ENCODE measurements at regions not wholly inside any gene's neighbourhood (a gene's known extent, or its start where the extent isn't known, plus 50 kb on each side); places are given as distances from the start of the nearest gene placed in this dataset.
"Not testable (repeated sequence)": the region's sequence is repeated elsewhere in the genome, so short reads cannot be mapped to it uniquely, and the experiment has no call there.

DNA sequence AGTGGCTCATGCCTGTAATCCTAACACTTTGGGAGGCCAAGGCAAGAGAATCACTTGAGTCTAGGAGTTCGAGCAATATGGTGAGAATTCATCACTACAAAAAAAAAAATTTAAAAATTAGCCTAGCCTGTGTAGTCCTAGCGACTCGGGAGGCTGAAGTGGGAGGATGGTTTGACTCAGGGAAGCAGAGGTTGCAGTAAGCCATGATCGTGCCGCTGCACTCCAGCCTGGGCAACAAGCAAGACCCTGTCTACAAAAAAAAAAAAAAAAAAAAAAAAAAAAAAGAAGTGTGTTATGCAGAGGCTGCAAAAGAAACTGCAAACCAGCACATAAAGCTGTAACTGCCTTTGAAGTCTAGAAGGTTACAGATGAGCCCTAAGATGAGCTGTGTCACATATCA is 116.9 kb upstream of the SLC1A3 start:
- DNase-seq = no peak

DNA sequence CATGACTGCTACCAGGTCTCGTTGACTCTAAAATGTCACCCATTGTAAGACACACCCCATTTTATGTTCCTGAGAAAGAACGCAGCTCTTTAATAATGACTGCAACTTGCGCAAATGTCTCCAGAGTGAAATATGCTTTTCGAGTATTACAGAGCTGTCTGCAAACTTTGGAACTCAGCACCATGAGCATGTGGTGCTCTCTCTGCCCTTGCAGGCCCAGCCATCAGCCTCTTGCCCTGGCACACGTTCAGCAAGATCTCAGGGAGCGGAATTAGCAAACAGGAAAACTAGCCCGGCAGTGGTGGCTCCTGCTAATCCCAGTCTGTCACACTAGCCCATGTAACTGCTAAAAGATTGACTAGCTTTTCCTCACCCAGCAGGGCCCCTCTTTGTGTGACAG is 114.5 kb upstream of the SLC1A3 start:
- DNase-seq = no peak

DNA sequence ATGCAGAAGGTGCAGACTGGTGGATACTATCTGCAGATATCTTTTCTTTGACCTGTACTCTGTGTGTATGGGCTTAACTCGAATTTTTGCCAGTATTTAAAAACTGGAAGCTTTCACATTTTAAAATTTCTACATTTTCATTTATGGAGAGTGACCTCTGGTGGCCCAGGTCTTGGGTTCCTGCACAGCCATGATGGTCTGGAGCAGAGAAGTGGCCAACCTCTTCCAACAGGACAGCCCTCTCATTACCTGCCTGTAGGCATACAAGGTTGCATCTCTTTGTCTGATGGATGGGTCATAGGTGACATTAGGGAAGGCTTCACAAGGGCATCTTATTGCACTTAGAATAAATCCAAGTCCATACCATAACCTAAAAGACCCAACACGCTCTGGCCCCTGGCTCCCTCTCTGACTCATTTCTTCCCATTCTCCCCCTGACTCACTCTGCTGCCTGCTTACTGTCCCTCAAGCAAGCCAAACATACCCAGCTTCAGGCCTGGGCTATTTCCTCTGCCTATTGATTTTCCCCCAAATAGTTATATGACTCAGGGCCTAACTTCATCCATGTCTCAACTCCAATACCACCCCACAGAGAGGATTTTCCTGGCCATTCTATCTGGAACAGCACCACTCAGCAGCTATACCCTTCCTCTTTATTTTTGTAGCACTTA is 113.3 kb upstream of the SLC1A3 start:
- no peak for DNase-seq

DNA sequence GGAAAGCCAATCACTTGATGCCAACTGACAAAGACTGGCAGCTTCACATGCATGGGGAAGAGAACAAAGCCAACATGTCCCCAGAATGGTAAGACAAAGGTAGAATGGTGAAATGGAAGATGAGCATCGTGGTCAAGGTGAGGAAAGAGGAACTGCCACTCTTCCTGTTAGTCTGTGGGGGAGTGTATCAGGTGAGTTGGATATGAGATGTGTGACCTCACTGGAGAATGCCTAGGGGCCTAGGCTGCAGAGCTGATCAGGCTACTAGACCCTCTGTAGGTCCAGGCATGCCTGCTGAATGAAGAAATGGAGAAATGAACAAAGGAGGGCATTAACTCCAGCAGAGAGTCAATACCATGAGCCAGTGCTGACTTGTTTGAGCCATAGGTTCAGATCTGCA is 112.4 kb upstream of the SLC1A3 start:
- no peak for DNase-seq

DNA sequence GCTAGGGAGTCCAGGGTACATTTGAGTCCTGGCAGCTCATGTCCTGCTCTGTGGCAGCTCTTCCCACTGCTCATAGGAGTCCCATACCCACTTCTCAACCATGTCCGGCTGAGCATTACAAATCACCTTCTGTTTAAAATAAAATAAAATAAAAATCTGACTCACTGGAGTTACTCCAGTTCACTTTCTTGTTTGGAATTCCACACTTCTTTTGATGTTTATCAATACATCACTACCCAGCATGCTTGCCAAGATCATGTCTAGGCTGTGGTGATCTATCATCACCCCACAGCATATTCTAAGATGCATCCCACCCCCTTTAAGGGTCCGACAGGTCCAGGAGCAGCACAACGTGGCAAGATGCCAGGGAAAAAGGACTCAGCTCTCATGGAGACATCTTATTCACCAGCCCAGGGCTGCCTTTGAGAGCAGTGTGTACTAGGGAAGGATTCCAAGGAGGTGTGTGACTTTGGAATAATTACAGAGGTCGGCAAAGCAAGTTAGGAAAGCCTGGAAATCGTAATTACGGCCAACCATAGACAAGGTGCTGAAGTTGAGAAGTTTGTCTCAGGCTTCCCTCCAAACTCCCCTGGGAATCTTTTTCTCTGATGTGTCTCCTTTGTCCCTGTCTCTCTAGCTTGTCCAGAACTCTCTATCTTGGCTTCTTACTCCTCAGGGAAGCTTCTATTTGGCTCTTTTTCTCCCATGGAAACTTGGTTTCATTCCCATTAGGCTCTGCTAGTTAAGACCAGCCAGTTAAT is 111.4 kb upstream of the SLC1A3 start:
- no peak for DNase-seq

DNA sequence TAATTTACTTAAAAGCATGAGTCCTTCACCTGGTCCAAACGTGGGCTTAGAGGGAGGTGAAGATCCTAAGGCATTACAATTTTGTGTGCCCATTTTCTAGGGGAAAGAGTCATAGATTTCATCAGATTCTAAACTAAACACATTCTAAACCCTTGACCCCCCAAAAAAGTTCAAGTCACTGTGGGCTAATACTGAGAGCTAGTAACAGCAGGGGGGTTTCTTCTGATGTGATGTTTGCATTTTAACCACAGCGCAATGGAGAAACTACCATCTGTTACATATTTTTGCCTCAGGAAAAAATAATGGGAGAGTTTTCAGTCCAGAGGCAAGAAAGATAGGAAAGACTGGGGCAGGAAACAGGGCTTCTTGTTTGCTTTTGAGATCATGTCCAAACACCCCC is 110.8 kb upstream of the SLC1A3 start:
- DNase-seq = no peak

DNA sequence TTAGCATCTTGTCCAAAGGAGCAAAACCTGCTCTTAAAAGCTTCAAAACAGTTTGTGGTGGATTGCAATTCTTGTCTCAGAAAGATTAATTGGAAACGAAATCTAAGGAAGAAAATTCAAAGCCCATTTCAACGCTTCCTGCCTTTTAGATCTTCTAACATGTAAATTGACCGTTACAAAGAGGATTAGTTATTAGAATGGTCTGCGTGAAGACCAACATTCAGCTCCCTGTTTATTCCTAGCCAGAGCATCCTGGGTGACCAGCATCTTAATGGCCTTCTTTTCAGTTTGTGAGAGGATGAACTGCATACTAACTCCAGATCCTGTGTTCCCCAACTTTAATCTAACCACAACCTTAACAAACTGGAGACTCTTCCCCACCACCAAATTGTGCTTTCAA is 109.9 kb upstream of the SLC1A3 start:
- no peak for DNase-seq

DNA sequence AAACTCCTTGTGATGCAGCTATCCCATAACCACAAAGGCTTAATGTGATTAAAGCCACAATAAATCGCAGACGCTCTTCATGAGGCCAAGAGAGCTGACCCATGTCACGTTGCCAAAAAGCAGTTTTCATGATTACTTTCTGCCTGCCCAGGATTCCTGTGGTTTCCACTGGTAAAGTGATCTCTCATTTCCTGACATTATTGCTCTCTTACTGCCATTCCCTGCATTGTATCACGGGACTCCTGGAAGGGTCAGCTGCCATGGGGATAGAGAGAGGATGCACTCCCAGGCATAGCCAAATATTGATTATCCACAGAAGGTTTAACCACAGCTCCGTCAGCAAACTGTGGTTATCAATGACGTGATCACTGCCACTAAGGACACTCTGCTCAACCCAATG is 103.8 kb upstream of the SLC1A3 start:
- DNase-seq = no peak

DNA sequence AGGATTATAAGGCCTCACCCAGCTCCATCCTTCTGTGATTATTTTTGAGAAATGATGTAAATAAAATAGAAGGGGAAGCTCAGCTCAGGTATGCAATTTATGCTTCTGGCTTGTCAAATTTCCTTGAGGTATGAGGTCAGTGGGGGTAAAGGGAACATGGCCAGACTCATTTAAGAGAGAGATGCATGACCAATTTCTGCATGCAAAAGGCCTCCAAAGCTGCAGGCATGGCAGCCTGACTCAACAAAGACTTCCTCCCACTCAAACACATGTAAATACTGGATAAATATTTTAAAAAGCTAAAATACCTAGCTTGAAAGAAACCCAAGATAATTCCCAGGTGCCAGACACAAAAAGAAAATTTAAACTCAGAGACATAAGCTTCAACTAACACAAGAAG is 101.4 kb upstream of the SLC1A3 start:
- DNase-seq = no peak

DNA sequence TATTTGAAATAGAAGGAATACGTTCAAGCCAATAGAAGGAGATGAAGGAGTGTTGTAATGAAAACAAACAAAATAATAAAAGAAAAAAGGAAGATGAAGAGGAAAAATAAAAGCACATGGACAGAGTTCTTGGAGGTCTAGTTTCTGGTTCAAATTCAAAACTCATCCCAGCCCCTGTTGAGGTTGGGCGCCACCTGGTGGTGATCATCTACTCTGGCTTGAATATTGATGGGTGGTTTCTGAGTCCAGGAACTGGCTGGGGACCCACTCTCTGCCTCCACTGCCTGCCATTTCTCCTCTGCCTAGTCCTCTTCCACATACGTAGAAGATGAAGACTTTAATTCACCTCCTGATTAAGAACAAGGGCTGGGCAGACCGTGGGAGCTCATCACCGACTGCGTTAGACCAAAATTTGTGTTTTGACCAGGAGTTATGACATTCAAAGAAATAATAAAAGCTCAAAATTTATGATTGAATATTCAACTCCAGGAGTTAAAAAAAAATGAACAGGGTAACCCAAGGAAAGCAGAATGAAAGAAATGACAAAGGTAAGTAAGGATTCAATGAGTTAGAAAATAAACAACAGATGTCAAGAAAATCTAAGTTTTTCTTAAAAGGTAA is 99.0 kb upstream of the SLC1A3 start:
- peak; percentile 35 for DNase-seq

DNA sequence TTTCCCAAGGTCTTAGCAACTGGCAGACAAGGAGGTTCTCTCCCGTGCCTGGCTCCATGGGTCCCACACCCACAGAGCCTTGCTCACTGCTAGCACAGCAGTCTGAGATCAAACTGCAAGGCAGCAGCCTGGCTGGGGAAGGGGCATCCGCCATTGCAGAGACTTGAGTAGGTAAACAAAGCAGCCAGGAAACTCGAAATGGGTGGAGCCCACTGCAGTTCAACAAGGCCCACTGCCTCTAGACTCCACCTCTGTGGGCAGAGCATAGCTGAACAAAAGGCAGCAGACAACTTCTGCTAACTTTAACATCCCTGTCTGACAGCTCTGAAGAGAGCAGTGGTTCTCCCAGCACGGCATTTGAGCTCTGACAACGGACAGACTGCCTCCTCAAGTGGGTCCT is 98.1 kb upstream of the SLC1A3 start:
- DNase-seq = not testable (repeated sequence)

DNA sequence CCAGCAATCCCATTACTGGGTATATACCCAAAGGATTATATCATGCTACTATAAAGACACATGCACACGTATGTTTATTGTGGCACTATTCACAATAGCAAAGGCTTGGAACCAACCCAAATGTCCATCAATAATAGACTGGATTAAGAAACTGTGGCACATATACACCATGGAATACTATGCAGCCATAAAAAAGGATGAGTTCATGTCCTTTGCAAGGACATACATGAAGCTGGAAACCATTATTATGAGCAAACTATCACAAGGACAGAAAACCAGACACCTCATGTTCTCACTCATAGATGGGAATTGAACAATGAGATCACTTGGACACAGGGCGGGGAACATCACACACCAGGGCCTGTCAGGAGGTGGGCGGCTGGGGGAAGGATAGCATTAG is 92.8 kb upstream of the SLC1A3 start:
- DNase-seq = not testable (repeated sequence)

DNA sequence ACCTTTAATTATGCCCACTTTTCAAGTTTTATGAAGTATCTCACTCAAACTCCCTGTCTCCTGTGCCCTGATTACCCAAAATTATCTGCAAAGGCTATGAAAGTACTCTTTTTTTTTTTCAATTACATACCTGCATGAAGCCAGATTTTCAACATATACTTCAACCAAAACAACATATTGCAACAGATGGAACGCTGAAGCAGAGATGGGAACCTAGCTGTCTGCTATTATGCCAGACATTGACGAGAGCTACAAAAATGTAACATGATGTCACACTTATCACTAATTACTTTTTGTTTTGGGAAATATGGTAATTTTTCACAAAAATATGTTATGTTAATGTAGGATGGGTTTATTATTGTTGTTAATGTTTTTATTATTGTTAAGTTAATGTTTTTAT is 86.5 kb upstream of the SLC1A3 start:
- DNase-seq = no peak

DNA sequence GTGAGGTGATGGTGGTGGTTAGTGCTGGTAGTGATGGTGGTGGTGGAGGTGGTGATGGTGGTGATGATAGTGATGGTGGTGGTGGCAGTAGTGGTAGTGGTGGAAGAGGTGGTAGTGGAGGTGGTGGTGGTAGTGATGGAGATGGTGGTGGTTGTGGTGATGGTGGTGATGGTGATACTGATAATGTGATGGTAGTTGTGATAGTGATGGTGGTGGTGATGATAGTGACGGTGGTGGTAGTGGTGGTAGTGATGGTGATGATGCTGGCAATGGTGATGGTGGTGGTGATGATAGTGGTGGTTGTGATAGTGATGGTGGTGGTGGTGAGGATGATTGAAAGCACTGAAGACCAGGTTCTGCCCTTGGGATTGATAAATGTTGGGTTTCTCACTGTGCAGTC is 85.2 kb upstream of the SLC1A3 start:
- DNase-seq = no peak

DNA sequence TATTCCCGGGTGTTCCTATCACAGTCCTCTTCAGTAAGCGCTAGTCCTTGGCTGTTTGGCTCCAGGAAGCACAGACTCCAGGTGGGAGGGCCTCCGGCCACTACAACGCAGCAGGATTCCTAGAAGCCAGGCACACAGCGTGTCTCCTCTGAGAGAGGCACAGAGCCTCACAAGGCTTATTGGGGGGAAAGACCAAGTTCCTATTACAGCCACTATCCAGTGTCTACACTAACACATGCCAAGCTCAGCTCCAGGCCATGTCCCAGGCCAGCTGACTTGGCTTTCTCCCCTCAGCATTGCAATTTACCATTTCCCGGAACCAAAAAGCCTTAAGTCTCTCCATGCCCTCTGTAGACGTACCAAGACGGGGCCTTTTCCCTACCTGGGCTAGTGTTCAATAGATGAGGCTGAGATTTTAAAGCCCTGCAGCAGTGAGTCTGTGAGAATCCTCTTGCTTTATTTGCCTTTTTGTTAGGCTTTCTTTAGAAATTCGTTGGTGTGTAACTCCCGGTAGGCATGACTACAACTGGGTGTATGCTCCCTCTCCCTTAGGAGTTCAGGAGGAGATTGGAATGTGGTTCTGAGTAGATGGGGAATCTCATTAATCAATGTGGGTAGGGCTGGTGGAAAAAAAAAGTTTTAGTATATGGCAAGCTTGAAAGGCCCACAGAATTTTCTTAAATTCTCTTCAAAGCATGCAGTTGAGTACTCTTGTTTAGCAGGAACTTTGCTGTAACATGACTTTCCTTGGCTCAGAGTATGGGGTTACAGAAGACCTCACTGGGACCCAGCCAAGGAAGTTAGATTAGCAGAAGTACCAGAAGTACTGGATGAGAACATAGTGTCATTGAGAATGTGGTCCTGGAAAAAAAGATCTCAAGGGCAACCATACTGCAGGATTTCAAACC is 84.3 kb upstream of the SLC1A3 start:
- no peak for DNase-seq

DNA sequence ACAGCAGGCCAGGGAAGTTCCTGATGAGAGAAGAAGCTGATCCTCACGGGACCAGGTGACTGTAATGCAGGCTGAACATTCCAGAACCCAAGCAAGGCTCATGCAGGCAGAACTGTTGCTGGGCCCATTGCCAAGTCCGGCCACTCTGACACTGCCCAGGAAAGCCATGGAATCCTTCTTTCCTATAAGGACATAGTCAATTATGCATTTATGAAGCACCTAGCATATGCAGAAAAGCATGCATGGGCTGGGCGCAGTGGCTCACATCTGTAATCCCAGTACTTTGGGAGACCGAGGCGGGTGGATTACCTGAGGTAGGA is 83.7 kb upstream of the SLC1A3 start:
- no peak for DNase-seq

DNA sequence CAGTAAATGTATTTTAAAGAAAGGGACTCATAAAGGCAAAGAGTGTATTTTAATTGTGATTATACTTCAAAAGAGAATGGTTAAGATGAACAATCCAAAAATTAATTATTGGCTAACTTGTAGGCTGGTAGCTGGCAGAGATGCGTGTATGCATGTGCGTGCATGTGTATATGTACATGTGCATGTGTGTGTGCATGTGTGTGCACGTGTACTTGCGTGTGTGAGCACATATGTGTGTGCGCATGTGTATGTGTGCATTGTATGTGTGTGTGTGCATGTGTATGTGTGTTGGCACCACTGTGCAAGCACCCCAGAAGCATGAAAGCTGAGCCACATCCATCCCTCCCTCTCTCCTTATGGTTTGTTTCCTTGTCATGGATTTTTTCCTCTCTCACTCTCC is 83.0 kb upstream of the SLC1A3 start:
- no peak for DNase-seq

DNA sequence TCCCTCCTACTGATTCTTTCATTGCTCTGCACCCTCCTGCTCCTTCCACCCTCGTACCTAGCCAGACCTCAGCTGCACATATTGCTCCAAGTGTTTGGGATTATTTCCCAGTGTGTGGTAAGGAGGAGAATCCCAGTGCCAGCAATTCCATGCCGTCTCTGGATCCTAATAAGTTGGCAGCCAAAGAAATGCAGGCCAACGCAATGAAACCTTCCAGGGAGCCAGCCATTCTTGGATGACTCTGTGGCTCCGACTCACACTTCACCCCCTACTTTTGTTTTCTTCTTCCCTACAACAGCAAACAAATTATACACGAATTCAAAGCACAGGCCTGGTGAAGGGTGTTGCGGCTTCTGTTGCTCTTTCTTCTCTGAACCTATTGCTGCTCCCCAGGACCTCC is 82.5 kb upstream of the SLC1A3 start:
- no peak for DNase-seq

DNA sequence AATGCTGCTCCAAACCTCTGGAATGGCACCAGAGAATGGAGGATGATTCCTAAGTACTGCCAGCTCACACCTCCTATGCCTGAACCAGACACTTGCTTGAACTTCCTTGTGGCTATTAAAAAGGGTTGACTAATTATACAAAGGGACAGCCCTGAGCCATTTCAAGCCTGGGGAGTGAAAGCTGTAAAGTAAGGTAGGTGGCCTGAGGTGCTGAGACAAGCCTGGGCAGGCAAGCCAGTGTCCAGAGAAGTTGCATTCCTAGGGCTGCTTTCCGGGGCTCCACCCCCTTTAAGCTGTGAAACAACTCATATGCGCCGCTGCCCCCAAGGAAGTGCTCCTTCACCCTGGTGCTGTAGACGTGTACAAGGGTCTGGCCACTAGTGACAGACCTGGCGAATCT is 79.9 kb upstream of the SLC1A3 start:
- DNase-seq = no peak

DNA sequence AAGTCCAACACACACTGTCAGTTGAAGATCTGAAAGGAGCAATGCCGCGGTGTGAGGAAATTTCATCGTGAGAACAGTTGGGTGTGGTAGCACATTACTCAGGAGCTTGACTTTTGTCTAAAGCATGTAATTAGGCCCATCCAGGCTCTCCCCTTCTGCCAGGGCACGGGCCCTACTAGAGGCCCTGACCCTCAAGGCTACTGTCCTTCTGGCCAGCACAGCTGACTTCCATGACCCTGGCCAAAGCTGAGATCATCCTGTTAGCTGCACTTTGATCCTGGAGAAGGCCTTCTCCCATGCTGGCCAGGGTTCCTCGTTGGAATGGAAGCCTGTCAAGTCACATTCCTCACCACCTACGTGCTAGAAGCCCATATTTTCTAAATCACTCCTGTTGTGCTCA is 77.8 kb upstream of the SLC1A3 start:
- no peak for DNase-seq

DNA sequence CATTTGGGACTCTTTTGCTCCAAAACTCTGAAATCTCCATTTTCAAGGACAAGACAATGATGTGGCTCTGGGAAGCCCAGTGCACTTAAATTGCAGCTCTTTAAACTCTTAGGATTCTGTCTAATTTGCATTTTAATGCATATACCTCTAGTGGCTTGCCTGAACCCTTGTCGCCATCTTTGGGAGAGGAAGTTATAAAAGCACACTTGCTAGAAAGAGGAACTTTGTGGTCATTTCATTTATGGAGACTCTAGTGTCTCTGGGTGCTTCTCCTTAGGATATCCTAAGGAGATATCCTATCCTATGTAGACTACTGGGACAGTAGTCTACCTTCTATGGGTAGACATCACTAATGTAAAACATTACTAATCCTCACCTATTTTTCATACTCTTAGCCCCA is 77.3 kb upstream of the SLC1A3 start:
- DNase-seq = no peak

DNA sequence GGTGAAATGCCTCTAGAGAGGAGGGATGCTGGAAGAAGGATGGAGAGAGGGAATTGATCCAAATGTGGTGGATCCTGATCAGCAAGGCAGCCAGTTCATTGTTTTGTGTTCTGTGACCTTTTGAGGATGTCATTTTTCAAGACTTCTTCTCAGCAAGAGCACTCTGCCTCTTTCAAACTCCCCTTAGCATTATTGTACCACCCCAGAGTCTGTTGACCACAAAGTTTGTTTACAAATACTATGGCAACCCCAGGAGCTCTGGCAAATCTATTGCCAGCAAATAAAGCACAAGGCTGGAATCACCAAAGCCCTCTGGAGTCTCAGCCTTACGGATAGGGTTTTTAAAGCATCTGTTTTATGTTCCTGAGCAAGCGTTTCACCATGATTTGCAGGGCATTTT is 76.2 kb upstream of the SLC1A3 start:
- no peak for DNase-seq

DNA sequence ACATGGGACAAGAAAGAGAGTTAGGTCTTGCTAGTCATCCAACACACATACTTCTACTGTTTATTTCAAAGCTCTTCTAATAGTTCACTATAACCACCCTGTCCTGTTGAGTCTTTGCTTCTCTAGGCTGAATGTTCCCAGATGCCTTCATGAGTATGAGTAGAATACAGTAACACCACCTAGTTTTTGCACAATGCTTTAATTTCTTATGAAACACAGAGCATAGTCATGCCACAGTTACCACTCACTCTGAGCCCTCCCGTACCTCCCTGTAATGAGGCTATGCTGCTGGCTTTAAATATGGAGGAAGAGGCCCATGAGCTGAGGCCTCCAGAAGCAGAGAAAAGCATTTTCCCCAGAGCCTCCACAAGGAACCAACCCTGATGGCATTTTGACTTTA is 75.0 kb upstream of the SLC1A3 start:
- DNase-seq = no peak

DNA sequence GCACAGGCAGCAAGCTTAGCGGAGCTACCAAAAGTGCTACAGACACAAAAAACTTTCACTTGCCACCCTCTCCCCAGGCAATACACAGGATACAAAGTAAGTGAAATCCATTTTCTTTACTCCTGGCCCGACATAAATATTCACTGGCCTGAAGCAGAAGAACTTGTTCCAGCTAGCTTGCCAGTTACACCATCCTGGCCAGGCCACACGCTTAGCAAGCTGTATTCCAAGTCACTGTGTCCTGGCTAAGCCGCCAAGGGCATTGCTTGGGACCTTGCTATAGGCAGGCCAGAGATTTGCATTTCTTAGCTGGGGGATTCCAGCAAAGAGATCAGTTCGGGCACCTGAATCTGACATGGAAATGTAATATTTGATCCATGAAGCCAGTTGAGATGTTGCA is 71.0 kb upstream of the SLC1A3 start:
- no peak for DNase-seq

Measured in NCI-H1048 (cell line).